NCI-H2107 treated with DMSO at 0.1 percent for 48 hours (cell line): ENCODE measurements at regions not wholly inside any gene's neighbourhood (a gene's known extent, or its start where the extent isn't known, plus 50 kb on each side); places are given as distances from the start of the nearest gene placed in this dataset.

ENCODE experiments used
- DNase-seq: peaks from one replicate; lab custom pipeline; 2025; ENCODE audit not compliant: unreplicated experiment; lab: John Stamatoyannopoulos, UW

DNA sequence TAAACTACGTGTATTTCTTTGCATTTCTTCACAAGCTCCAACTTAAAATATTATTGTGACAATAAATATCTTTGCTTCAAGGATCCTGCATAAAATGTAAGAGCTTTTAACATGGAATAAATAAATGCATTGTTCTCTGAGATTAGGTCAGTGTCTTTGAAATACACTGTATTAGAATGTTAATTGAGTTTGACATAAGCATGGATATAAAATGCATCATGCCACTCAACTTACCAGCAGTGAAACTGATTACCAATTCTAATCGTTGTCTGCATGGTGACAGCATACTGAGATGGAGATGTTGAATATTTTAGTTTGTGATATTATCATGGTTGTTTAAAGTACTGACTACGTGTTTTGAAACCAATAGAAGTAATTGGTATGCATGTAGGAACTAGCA is 555.3 kb upstream of the ZNF608 start:
- no peak for DNase-seq

DNA sequence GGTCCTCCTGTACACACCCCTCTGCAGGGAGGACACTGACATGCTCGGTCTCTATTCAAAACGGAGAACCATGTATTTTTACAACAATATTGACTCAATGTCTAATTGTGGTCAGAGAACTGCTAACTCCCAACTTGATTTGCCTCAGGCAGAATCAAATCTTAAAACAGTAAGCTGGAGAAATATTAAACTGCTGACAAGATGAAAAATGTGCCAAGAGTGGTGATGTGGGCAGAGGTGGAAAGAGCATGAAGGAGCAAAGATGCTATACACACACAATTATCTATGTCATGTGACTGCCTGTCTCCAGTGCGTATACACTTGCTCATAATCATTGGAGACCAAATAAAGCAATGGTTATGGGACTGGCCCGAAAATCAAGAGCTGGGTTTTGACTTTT is 556.1 kb upstream of the ZNF608 start:
- no peak for DNase-seq

DNA sequence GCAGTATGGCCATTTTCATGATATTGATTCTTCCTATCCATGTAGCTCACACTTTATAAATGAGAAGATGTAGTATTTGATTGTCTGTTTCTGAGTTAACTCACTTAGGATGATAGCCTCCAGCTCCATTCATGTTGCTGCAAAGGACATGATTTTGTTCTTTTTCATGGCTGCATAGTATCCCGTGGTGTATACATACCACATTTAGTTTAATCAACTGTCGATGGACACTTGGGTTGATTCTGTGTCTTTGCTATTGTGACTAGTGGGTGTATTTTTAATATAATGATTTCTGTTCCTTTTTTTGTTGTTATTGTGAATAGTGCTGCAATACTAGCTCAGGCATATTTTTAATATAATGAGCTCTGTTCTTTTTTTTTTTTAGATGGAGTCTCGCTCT is 560.3 kb upstream of the ZNF608 start:
- no peak for DNase-seq

DNA sequence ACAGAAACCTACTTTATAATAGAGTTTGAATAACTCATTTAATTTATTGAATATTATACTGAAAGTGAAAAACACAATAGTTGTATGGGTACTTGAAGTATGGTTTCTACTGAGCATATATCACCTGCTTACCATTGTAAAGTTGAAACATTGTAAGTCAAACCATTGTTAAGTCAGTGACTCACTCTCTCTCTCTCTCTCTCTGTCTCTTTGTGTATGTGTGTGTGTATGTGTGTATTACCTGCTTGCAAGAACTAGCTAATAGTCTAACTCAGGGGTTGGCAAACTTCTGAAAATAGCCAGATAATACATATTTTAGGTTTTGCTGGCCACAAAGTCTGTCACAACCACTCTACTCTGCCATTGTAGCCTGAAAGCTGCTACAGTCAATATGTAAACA is 564.3 kb upstream of the ZNF608 start:
- DNase-seq: no peak

DNA sequence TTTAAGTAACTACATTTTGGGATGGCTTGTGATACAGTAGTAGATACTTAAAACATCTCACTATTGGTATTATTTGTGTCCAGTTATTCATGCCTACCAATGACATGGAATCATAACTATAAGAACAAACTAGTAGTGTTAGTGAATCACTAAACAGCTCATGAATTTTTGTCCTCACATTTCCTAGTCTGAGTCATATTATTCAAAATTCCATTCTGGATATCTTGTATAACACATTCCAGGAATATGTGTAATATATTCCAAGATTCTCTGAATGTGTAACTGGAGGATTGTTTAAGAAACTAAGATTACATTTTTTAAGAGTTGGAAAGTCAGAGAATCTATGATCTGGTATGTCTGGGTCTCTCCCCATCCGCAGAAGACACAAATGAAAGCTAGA is 565.3 kb upstream of the ZNF608 start:
- DNase-seq: no peak

DNA sequence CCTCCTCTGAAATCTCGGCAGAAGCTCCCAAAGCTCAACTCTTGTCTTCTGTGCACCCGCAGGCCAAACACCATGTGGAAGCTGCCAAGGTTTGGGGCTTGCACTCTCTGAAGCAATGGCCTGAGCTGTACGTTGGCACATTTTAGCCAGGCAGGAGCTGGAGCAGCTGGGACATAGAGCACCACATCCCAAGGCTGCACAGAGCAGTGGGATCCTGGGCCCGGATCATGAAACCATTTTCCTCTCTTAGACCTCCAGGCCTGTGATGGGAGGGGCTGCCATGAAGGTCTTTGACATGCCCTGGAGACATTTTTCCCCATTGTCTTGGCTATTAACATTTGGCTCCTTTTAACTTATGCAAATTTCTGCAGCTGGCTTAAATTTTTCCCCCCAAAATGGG is 567.1 kb upstream of the ZNF608 start:
- DNase-seq: no peak

DNA sequence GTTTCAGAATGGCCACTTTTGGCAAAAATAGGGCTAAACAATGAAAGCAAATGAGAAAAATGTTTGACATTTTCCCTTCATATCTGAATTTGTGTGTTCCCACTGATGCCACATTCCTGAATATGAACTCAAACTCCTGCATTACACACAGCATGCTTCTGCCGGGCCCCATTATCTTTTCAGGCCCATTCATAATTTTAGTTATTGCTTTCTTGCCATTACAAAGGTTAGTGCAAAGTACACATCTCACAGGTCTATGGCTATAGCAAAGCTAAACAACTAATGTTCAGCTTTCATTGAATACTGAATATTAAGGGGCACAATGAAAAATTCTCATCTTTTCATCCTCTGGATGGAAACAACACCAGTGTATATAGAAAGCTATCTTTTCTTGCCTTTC is 568.9 kb upstream of the ZNF608 start:
- DNase-seq: no peak

DNA sequence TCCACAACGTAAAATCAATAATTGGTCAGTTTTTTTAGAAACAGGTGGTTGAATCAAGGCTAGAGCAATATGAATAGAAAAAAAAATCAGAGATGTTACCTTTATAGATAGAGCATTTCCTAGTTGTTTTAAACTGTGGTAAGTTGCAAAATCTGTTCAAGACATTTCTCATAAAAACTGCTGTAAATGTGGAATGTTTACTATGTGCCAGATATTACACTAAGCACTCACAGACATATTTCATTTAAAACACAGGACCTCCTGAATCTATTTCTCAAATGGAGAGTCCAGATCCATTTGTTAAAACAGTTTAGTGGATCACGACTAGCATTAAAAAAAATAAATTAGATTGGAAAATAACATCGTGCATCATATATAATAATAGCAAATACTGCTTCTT is 570.0 kb upstream of the ZNF608 start:
- no peak for DNase-seq

DNA sequence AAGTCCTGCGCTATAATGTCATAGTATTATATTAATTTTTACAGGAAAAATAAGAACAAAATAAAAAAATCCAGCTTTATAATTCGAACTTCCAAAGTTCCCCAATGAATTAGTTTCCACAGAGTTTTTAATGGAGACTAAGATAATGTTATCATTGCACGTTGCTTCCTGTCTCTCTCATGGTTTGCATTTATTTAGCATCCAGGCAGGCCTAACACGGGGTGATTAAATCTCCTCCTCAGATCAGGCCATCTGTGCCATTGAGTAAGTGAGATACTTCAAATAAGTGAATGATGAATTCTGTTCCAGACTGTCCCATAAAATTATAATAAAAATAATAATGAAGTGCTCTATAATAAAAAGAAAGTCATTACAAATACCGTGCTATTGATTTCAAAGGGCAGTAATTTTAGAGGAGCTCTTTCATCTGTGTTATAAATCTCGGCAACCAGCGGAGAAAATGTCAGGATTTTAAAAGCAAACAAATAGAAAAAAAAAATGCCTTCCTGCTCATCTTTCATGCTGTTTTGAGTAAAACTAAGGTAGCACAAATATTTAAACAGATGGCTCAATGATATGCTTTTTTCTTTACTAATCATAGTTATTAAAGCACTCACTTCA is 570.6 kb upstream of the ZNF608 start:
- peak; percentile 5 for DNase-seq

DNA sequence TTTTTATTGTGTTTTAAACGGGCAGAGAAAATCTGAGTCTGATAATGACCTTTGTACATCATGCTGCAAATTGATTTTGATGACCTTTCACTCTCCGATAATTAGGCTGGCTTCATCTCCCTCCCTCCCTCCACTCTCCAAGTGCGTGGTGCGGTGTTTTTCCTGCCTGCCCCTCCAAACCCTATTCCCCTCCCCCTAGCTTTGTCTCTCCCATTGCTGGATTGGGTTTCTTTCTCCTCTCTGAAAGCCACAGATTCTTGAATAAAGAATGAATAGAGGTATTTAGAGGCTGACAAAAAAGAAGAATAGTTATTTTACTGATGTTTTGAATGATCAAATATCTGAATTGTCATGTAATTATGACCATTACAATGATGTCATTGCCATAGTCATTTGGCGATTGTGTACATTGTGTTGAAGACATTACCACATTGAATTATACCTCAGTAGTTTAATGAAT is 571.1 kb upstream of the ZNF608 start:
- DNase-seq: peak; percentile 17

DNA sequence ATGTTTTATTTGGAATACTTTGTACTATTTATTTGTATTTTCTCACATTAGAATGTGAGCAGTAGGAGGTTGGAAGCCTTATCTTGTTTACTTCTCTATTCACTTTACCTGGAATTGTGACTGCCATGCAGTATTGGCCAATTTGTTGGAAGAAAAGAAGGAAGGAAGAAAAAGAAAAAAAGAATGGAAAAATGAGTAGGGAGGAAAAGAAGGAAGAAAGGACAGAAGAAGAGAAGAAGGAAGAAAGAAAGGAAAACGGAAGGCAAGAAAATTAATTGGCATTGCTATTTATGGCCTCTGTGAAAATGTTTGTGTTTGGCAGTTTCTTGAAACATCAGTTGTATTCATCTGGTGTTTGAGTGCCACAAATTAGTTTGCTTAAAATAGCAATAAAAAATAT is 575.2 kb upstream of the ZNF608 start:
- DNase-seq: no peak

DNA sequence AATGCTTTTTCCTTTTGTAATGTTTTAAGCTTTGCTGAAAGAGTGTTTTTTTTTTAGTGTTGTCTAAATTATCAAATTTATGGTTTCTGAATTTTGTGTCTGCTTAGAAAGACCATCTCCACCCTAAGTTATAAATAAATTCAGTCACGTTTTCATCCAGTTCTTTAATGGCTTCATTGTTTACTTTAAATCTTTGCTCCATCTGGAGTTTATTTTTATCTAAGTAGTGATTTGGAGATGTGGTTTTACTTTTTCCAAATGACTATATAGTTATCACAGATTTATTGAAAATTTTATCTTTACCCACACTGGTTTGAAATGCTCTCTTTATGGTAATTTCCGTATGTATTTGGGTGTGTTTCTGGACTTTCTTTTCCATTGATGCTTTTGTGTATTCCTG is 577.2 kb upstream of the ZNF608 start:
- DNase-seq: no peak

DNA sequence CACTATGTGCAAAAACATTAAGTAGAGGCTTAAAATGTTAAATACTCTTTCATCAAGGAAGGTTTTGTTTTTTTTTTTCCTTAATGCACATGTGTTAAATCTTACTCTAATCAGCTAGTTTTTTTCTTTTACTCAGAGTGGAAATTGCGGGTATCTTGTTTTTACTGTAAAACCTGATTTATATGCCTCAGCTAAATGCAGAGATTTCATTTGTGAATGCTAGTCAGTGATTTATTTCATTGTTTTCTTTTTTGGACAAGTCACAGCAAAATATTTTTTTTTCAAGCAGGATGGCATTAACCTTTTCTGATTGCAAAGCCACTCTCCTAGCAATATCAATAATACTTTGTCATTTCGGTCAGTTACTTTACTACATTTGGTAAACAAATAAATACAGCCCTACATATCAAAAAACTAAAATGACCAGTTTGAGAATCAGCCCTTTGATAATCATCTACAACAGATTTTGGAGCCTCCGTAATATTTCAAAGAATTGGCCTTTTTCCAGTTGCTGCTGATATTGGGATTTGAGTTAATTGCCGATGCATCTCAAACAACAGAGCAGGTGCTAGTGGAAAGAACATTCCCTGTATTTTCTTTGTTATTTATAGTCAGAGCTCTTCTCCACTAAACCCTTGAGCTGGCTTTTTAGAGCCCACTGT is 579.2 kb upstream of the ZNF608 start:
- peak; percentile 84 for DNase-seq

DNA sequence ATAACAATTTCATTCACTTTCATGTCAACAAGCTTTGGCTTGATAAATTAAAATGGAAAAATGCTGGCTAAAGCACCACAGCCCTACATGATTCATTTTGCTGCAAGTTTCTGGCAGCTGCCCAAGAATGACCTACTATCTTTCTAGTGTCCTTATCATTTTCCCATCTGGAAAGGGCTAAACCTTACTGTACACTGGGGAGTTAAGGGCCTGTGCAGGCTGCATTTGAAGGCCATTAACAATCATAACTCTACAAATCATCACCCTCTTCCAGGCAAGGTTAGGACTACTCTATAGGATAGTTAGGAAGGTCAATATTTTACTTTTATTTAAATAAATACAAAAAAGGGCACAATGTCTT is 579.7 kb upstream of the ZNF608 start:
- DNase-seq: peak; percentile 84

DNA sequence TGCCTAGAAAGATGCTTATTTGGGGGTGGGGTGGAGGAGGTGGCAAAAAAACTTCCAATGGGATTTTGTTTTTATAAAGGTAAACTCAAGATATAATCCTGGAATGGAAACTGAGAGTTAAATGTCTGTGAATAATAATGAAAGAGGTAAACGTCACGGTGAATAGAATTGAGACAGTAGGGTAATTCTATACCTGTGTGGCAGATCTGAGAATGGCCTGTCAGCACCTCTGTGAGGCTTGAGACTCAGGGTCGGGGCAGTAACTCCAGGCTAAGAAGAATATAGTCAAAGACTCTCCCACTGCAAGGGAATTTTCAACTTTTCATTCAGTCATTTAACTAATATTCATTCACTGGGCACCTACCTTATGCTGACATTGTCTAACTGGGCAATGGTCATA is 581.2 kb upstream of the ZNF608 start:
- peak; percentile 5 for DNase-seq

DNA sequence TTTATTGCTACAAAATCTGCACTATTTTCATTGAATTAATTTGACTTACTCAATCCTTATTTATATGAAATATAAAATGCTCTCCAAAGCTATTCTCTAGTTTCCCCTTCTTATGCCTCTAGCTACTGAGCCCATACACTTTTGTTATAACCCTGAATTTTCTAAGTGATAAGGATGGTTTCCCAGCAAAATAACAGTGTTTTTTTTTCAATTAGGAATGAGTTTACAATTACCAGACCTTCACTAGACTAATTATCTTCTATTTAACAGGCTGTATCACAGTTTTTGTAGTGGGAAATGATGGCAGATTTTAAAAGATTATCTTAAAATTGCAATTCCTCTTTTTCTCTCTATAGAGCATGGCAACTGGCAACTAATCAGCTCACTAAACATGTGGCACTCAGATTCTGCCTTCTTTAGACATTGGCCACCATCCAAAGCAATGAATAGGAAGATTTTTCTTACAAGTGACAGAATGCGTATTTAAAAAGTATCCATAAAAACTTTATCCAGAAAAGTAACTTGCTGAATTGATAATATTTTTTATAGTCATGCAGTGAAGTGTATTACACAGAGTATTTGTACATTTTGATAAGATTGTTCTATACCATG is 585.7 kb upstream of the ZNF608 start:
- DNase-seq: no peak

DNA sequence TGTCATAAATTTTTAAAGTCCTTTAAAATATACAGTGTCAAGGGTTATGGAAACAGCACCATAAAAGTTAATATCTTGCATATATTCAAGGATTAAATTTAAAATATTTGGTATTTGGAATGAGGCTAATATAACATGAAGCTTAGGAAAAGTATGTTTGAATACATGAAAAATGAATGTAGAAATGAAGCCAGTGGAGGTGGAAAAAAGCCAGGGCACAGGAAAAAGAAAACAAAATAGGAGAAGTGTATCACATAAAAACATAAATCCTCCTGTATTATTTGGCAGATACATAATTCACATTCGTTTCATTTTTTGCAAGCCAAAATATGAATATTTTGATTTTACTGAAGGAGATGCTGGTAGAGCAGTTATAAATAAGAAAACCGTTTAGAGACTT is 587.0 kb upstream of the ZNF608 start:
- DNase-seq: no peak

DNA sequence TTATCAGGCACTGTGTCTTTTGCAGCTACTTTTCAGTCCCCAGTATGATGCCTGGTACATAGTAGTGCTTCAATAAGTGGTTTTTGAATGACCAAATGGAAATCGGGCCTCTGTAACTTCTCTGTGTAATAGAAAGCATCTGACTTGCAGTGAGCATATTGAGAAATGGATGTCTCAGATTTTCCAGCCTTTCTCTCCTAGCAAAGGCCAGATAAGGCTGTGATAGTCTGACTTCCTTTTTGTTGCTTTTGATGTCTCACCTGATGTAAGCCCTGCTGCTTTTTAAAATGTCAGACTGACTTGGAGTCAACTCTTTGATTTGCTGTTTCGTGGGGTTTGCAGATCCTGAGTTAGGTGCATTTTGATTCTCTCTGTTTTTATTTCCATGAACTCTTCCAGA is 590.0 kb upstream of the ZNF608 start:
- DNase-seq: no peak

DNA sequence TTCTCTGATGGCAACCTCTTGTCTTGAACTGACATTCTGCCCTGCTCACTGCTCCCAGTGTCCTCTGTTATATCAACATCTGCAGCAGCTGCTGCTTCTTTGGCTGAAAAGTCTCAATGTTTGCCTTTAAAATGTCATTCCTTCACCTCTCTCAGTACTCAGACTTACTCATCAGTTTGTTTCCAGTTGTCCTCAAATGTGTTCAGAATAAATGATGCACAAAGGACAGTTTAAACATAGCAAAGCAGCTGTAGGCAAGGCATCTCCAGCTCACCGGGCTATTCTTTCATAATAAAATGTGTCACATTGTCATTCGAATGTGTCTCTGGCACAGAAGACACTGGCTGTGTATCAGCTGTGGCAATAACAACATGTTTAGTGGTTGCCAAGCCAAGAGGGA is 590.9 kb upstream of the ZNF608 start:
- DNase-seq: no peak

DNA sequence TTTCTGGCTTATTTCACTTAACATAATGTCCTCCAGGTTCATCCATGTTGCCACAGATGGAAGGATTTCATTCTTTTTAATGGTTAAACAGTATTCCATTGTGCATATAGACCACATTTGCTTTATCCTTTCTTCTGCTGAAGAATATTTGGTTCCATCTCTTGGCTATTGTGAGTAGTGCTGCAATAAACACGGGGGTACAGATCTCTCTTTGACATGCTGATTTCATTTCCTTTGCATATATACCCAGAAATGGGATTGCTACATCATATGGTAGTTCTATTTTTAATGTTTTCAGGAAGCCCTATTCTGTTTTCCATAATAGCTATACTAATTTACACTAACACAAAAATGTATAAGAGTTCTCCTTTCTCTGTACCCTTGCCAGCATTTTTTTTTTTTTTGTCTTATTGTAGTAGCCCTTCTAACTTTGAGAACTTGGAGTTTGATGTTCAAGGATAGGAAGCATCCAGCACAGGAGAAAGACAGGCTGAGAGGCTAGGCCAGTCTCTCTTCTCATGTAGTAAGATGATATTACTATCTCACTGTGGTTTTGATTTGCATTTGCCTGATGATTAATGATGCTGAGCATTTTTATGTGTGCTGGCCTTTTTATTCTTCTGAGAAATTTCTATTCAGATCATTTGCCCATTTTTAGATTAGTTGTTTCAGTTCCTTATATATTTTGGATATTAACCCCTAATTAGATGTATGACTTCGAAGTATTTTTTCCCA is 592.2 kb upstream of the ZNF608 start:
- DNase-seq: no peak

DNA sequence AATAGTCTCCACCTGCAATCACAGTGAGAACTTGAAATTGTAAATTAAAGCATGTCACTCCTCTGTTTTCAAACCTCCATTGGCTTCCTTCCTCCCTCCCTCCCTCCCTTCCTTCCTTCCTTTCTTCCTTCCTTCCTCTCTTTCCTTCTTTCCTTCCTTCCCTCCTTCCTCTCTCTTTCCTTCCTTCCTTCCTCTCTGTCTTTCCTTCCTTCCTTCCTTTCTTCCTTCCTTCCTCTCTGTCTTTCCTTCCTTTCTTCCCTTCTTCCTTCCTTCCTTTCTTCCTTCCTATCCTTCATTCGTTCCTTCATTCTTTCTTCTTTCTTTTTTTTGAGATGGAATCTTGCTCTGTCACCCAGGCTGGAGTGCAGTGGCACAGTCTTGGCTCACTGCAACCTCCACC is 595.0 kb upstream of the ZNF608 start:
- no peak for DNase-seq

DNA sequence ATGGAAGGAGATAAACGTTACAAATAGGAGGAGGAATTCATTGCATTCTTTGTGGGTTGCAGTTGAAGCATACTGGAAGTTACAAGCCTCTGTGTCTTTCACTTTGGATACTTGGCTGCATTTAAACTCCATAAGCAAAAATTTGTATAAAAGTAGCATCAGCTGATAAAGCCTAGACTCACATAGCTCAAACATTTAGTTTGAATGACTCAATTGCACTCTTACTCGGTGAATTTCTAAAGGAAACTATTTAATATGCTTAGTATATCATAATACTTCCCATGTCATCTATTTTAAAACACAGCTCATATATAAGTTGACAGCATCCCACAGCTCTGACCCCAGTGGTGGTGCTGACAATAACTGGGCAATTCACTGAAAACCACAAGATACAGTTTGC is 596.6 kb upstream of the ZNF608 start:
- DNase-seq: no peak
